IPS-18a (cell line): ENCODE measurements at regions not wholly inside any gene's neighbourhood (a gene's known extent, or its start where the extent isn't known, plus 50 kb on each side); places are given as distances from the start of the nearest gene placed in this dataset.

Experiments
- H3K27ac ChIP-seq: one replicate; pipeline ENCODE4 v1.5.1; 2013; ENCODE audit warnings: low read length
- H3K27me3 ChIP-seq: one replicate; pipeline ENCODE4 v1.6.1; 2013; ENCODE audit warnings: mild to moderate bottlenecking, low read length; ENCODE audit not compliant: control insufficient read depth, insufficient read depth
- H3K36me3 ChIP-seq: one replicate; pipeline ENCODE4 v1.6.1; 2013; ENCODE audit warnings: low read depth, low read length; ENCODE audit not compliant: control insufficient read depth
- H3K4me1 ChIP-seq: one replicate; pipeline ENCODE4 v1.6.1; 2013; ENCODE audit warnings: low read depth, low read length; ENCODE audit not compliant: control insufficient read depth
- H3K4me3 ChIP-seq: one replicate; pipeline ENCODE4 v1.5.1; 2013; ENCODE audit warnings: low read length
- H3K9ac ChIP-seq: one replicate; pipeline ENCODE4 v1.6.1; 2013; ENCODE audit warnings: mild to moderate bottlenecking, low read length, moderate library complexity
- H3K9me3 ChIP-seq: one replicate; pipeline ENCODE4 v1.6.1; 2013; ENCODE audit warnings: low read depth, low read length; ENCODE audit not compliant: control insufficient read depth

DNA sequence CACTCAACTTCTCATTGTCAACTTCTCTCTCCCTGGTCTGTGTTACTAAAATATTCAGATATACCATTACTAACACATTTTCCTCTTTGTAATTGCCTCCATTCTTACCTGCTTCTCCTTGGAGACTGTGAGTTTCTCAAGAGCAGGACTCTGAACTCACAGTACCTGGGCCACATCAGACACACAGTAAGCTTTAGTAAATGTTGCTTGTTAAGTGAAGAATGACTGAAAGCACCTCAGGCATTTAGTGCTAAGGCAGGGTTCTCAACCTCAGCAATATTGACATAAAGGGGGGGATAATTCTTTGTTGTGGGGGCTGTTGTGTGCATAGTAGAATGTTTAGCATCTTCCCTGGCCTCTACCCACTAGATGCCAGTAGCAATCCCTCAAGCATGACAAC, 72.0 kb upstream of the RAB11FIP2 start:
- Histone ChIP-seq H3K27me3 (no peaks in the 10 kb centered on the region), H3K36me3 (no peaks in the 10 kb centered on the region), H3K4me3 (no peak overlapping the region), H3K9me3 (no peaks in the 10 kb centered on the region), H3K4me1 (no peaks in the 10 kb centered on the region), H3K27ac (no peak overlapping the region), H3K9ac (no peak overlapping the region)

GRCh38 chr10:118116715-118117449, 70.1 kb upstream of the RAB11FIP2 start:
- Histone ChIP-seq H3K4me3 (no peak overlapping the region), H3K27me3 (no peaks in the 10 kb centered on the region), H3K27ac (no peak overlapping the region), H3K4me1 (no peaks in the 10 kb centered on the region), H3K36me3 (no peaks in the 10 kb centered on the region), H3K9me3 (no peaks in the 10 kb centered on the region), H3K9ac (no peak overlapping the region)

DNA sequence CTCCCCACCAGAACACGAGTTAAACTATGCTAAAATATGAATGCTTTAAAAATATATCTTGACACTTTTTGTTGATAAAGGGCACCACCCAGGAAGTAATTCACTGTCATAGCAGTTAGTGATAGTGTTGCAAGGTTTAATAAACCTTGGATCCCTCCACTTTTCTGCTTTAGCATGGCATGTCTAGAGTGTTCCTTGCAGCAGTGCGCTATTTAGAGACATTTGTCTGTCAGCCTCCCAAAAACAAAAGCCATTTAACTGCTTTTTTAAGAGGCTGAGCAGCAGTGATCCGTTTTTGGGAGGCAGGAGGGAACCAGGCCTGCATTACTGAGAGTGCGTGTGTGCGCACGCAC, 69.6 kb upstream of the RAB11FIP2 start:
- Histone ChIP-seq H3K27me3 (no peaks in the 10 kb centered on the region), H3K9ac (no peak overlapping the region), H3K4me1 (no peaks in the 10 kb centered on the region), H3K4me3 (no peak overlapping the region), H3K36me3 (no peaks in the 10 kb centered on the region), H3K27ac (no peak overlapping the region), H3K9me3 (no peaks in the 10 kb centered on the region)

DNA sequence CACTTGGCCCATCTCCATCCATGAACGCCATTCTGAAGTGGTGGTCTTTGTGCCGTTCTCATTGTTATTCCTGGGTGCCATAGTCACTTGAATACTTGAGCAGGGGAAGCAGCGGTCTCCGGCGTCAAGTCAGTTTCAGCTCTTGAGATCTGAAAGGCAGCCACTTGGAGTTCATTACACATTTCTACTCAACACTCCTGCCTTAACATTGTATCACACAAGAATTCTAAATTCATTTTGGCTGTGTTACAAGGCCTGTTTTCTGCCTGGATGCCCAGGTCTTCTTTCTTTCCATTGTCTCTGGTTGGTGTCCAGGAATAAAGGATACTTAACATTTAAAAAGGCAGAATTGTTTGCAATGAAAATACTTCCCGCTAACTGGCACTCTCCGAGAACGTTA, 69.0 kb upstream of the RAB11FIP2 start:
- Histone ChIP-seq H3K27me3 (no peaks in the 10 kb centered on the region), H3K27ac (no peak overlapping the region), H3K36me3 (no peaks in the 10 kb centered on the region), H3K4me3 (no peak overlapping the region), H3K4me1 (no peaks in the 10 kb centered on the region), H3K9me3 (no peaks in the 10 kb centered on the region), H3K9ac (no peak overlapping the region)

- H3K27me3 ChIP-seq: no peaks in the 10 kb centered on the region
Observed at GRCh38 chr10:118114992-118115391, 68.3 kb upstream of the RAB11FIP2 start.

GRCh38 chr10:118112543-118113125, 65.9 kb upstream of the RAB11FIP2 start:
- no peaks in the 10 kb centered on the region for H3K27me3 ChIP-seq

More at GRCh38 chr10:118114992-118115391, 68.3 kb upstream of the RAB11FIP2 start:
- no peak overlapping the region for H3K9ac ChIP-seq
- no peaks in the 10 kb centered on the region for H3K36me3 ChIP-seq
- H3K9me3 ChIP-seq: no peaks in the 10 kb centered on the region
- H3K4me1 ChIP-seq: no peaks in the 10 kb centered on the region
- H3K27ac ChIP-seq: no peak overlapping the region
- H3K4me3 ChIP-seq: no peak overlapping the region

DNA sequence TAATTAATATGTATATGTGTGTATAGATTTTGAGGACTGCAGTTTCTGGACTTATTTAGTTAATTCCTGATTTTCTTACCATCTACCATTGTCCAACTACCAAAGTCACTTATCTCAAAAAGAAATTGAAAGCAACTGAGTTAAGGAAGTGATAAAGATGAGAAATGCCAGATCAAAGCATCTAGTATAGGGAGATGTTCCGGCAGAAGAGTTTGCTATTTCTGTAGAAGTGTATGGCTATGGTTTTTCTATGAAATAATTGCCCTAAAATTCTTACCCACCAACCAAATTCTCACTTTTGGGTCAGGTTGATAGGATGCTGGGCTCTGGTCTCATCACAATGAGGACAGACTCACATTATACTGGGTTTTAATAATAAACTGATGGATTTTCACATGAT, 64.0 kb upstream of the RAB11FIP2 start:
- Histone ChIP-seq H3K27ac (no peak overlapping the region), H3K27me3 (no peaks in the 10 kb centered on the region), H3K9me3 (no peaks in the 10 kb centered on the region), H3K36me3 (no peaks in the 10 kb centered on the region), H3K9ac (no peak overlapping the region), H3K4me1 (peaks cover 4% of the 10 kb centered on the region), H3K4me3 (no peak overlapping the region)

More at GRCh38 chr10:118112543-118113125, 65.9 kb upstream of the RAB11FIP2 start:
- Histone ChIP-seq H3K9me3 (no peaks in the 10 kb centered on the region), H3K4me3 (no peak overlapping the region), H3K4me1 (peaks cover 4% of the 10 kb centered on the region), H3K9ac (no peak overlapping the region), H3K36me3 (no peaks in the 10 kb centered on the region), H3K27ac (no peak overlapping the region)

DNA sequence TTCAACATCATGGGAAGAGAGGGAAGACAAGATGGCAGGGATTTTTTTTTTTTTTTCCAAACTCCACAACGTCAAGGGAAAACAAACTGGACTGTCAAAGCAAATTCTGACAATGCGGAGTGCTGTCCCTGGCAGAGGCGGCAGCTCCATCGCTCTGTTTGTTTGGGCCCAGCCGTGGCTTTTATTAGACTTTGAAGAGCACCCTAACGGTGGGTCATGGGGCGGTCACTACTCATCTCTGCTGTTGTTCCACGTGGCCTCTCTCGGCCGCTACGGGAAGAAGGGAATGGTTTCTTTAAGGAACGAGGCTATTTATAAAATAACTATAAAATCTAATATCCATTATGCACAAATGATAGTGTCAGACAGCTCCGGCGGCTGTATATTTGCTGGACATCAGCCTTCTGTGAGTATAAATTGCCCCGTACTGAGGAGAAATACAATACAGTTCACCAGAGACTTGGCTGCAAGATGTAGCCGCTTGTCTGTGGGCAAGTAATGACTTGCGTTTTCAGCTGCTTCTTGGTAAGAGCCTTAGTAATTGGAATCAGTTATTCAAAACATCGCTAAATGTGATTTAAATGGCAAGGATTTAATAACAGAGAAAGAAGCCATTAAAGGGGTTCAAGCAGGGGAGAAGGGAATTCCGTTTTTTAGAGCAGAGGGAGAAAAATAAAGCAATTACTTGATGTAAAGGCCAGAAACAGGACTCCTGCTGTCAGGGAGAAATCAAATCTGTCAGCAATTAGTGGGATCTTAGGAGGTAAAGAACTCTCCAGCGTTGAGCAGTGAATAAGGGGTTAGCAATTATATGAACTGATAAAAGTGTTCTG, 61.7 kb upstream of the RAB11FIP2 start:
- H3K27ac ChIP-seq: no peak overlapping the region

GRCh38 chr10:118107541-118107940, 60.8 kb upstream of the RAB11FIP2 start:
- Histone ChIP-seq H3K4me3 (no peak overlapping the region), H3K9me3 (no peaks in the 10 kb centered on the region), H3K4me1 (peaks cover 4% of the 10 kb centered on the region), H3K27ac (no peak overlapping the region), H3K27me3 (no peaks in the 10 kb centered on the region), H3K9ac (no peak overlapping the region), H3K36me3 (no peaks in the 10 kb centered on the region)

More for the DNA sequence above, 61.7 kb upstream of the RAB11FIP2 start:
- Histone ChIP-seq H3K27me3 (no peaks in the 10 kb centered on the region), H3K36me3 (no peaks in the 10 kb centered on the region), H3K9ac (no peak overlapping the region), H3K9me3 (no peaks in the 10 kb centered on the region), H3K4me3 (no peak overlapping the region), H3K4me1 (peaks cover 4% of the 10 kb centered on the region)

DNA sequence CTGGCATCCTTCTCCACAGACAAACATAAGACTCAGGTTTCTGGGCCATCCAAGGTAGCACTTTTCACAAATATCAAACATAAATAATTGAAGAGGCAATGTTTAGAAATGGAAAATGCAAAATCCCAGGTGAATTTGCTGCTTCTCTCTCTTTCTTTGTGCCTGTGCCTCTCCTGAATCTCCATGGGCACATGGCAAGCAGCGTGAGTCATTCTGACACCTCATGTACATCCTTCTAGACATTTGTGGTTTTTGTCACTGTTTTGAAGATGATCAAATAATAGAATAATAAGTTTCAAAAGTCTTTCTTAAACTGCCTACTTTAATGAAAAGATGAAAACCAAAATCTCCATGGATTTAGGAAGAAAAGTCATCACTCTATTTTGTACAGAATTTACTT, 60.3 kb upstream of the RAB11FIP2 start:
- Histone ChIP-seq H3K9ac (no peak overlapping the region), H3K27me3 (no peaks in the 10 kb centered on the region), H3K27ac (no peak overlapping the region), H3K9me3 (no peaks in the 10 kb centered on the region), H3K4me3 (no peak overlapping the region), H3K36me3 (no peaks in the 10 kb centered on the region), H3K4me1 (peaks cover 4% of the 10 kb centered on the region)

- no peak overlapping the region for H3K27ac ChIP-seq
- H3K36me3 ChIP-seq: no peaks in the 10 kb centered on the region
- H3K4me3 ChIP-seq: no peak overlapping the region
- H3K9ac ChIP-seq: no peak overlapping the region
- H3K4me1 ChIP-seq: peaks cover 4% of the 10 kb centered on the region
- no peaks in the 10 kb centered on the region for H3K27me3 ChIP-seq
- no peaks in the 10 kb centered on the region for H3K9me3 ChIP-seq
Observed at GRCh38 chr10:118106426-118106825, 59.7 kb upstream of the RAB11FIP2 start.
